ENCODE measurements at regions not wholly inside any gene's neighbourhood (a gene's known extent, or its start where the extent isn't known, plus 50 kb on each side); places are given as distances from the start of the nearest gene placed in this dataset.

GRCh38 chr18:27585602-27586173 is 400.6 kb upstream of the CHST9 start:
- no peaks in the 10 kb centered on the region for H3K4me1 ChIP-seq (ENCODE audit: control insufficient read depth, extremely low read depth, insufficient read depth, low read length)
- H4K20me1 ChIP-seq (ENCODE audit: control insufficient read depth, extremely low read depth, insufficient read depth, low read length), result no peaks in the 10 kb centered on the region
- H3K9me3 ChIP-seq (ENCODE audit: control insufficient read depth, insufficient read depth, low read depth, low read length), result no peaks in the 10 kb centered on the region
- DNase-seq (ENCODE audit: low read depth in 2 of 2), result no peak
- H3K4me2 ChIP-seq (ENCODE audit: extremely low read depth, insufficient read depth, low read length), result no peak overlapping the region
- H3K27ac ChIP-seq (ENCODE audit: insufficient read depth, low read length), result no peak overlapping the region
- H2AFZ ChIP-seq (ENCODE audit: low read length), result no peak overlapping the region
- no peaks in the 10 kb centered on the region for H3K36me3 ChIP-seq (ENCODE audit: control insufficient read depth, insufficient read depth, low read length)
- no peak overlapping the region for H3K4me3 ChIP-seq (replicated peaks in 1 of 4; ENCODE audit: control extremely low read depth in 1 of 4, insufficient read depth in 1 of 4, low read depth in 3 of 4, low read length in 4 of 4)
- no peaks in the 10 kb centered on the region for H3K79me2 ChIP-seq (ENCODE audit: control insufficient read depth, insufficient read depth, low read length)
- no peak for TF ChIP-seq EZH2 (IDR thresholded peaks at IDR 0.05; ENCODE audit: low read length, missing control alignments)
- TF ChIP-seq CTCF (conservative IDR thresholded peaks at IDR 0.05 in 1 of 2, IDR thresholded peaks at IDR 0.05 in 1 of 2; ENCODE audit: low read depth in 1 of 2, low read length in 2 of 2), result no peak
- no peak overlapping the region for H3K9ac ChIP-seq (ENCODE audit: insufficient read depth, low read length)
- no peaks in the 10 kb centered on the region for H3K27me3 ChIP-seq (ENCODE audit: control insufficient read depth, insufficient read depth, low read length)

GRCh38 chr18:27583466-27583865 is 398.4 kb upstream of the CHST9 start:
- Histone ChIP-seq H3K36me3 (ENCODE audit: control insufficient read depth, insufficient read depth, low read length) (no peaks in the 10 kb centered on the region), H3K4me2 (ENCODE audit: extremely low read depth, insufficient read depth, low read length) (no peak overlapping the region), H2AFZ (ENCODE audit: low read length) (no peak overlapping the region), H3K9ac (ENCODE audit: insufficient read depth, low read length) (no peak overlapping the region), H3K9me3 (ENCODE audit: control insufficient read depth, insufficient read depth, low read depth, low read length) (no peaks in the 10 kb centered on the region), H3K27me3 (ENCODE audit: control insufficient read depth, insufficient read depth, low read length) (no peaks in the 10 kb centered on the region), H4K20me1 (ENCODE audit: control insufficient read depth, extremely low read depth, insufficient read depth, low read length) (no peaks in the 10 kb centered on the region), H3K4me1 (ENCODE audit: control insufficient read depth, extremely low read depth, insufficient read depth, low read length) (no peaks in the 10 kb centered on the region), H3K79me2 (ENCODE audit: control insufficient read depth, insufficient read depth, low read length) (no peaks in the 10 kb centered on the region), H3K4me3 (replicated peaks in 1 of 4; ENCODE audit: control extremely low read depth in 1 of 4, insufficient read depth in 1 of 4, low read depth in 3 of 4, low read length in 4 of 4) (no peak overlapping the region), H3K27ac (ENCODE audit: insufficient read depth, low read length) (no peak overlapping the region)
- TF ChIP-seq EZH2 (IDR thresholded peaks at IDR 0.05; ENCODE audit: low read length, missing control alignments) (no peak), CTCF (conservative IDR thresholded peaks at IDR 0.05 in 1 of 2, IDR thresholded peaks at IDR 0.05 in 1 of 2; ENCODE audit: low read depth in 1 of 2, low read length in 2 of 2) (no peak)
- no peak for DNase-seq (ENCODE audit: low read depth in 2 of 2)

GRCh38 chr18:27582760-27583412 is 397.8 kb upstream of the CHST9 start:
- Histone ChIP-seq H3K9ac (ENCODE audit: insufficient read depth, low read length) (no peak overlapping the region), H3K79me2 (ENCODE audit: control insufficient read depth, insufficient read depth, low read length) (no peaks in the 10 kb centered on the region), H3K9me3 (ENCODE audit: control insufficient read depth, insufficient read depth, low read depth, low read length) (no peaks in the 10 kb centered on the region), H3K27ac (ENCODE audit: insufficient read depth, low read length) (no peak overlapping the region), H3K4me3 (replicated peaks in 1 of 4; ENCODE audit: control extremely low read depth in 1 of 4, insufficient read depth in 1 of 4, low read depth in 3 of 4, low read length in 4 of 4) (no peak overlapping the region), H3K4me1 (ENCODE audit: control insufficient read depth, extremely low read depth, insufficient read depth, low read length) (no peaks in the 10 kb centered on the region), H2AFZ (ENCODE audit: low read length) (no peak overlapping the region), H3K4me2 (ENCODE audit: extremely low read depth, insufficient read depth, low read length) (no peak overlapping the region), H4K20me1 (ENCODE audit: control insufficient read depth, extremely low read depth, insufficient read depth, low read length) (no peaks in the 10 kb centered on the region), H3K27me3 (ENCODE audit: control insufficient read depth, insufficient read depth, low read length) (no peaks in the 10 kb centered on the region), H3K36me3 (ENCODE audit: control insufficient read depth, insufficient read depth, low read length) (no peaks in the 10 kb centered on the region)
- peak in 1 of 2 donors; percentile 40 for DNase-seq (ENCODE audit: low read depth in 2 of 2)
- TF ChIP-seq EZH2 (IDR thresholded peaks at IDR 0.05; ENCODE audit: low read length, missing control alignments) (no peak), CTCF (conservative IDR thresholded peaks at IDR 0.05 in 1 of 2, IDR thresholded peaks at IDR 0.05 in 1 of 2; ENCODE audit: low read depth in 1 of 2, low read length in 2 of 2) (no peak)

Measured in fibroblast of lung (primary cell).